A549 (cell line): ENCODE measurements at regions not wholly inside any gene's neighbourhood (a gene's known extent, or its start where the extent isn't known, plus 50 kb on each side); places are given as distances from the start of the nearest gene placed in this dataset.

ENCODE experiments used
- CEBPB ChIP-seq, 2 experiments: fragments of >200 bp in 1 of 2; sonication (Bioruptor Twin) in 1 of 2; formaldehyde crosslinking in 1 of 2; IDR thresholded peaks; 2 replicates each; pipeline ENCODE4 v1.6.1; 2012 to 2016
- CHD2 ChIP-seq: fragments of 150-350 bp; IDR thresholded peaks from 2 replicates; pipeline ENCODE4 v1.6.1; 2014; ENCODE audit warnings: low read length; ENCODE audit not compliant: partially characterized antibody
- CTCF ChIP-seq: fragments of >200 bp; sonication (Bioruptor Twin); formaldehyde crosslinking; IDR thresholded peaks from 3 replicates; pipeline ENCODE4 v1.5.1; 2016
- ELK1 ChIP-seq: fragments of 150-350 bp; IDR thresholded peaks from 2 replicates; pipeline ENCODE4 v1.6.1; 2014; ENCODE audit warnings: low read depth, mild to moderate bottlenecking, low read length
- EP300 ChIP-seq, 2 experiments: fragments of >200 bp; sonication (Bioruptor Twin); formaldehyde crosslinking; IDR thresholded peaks; 2 replicates in 1 of 2; 3 replicates in 1 of 2; pipeline ENCODE4 v1.6.1; 2016 to 2017
- HDAC2 ChIP-seq: fragments of 200-600 bp; sonication (generic); IDR thresholded peaks from 2 replicates; pipeline ENCODE4 v1.6.1; 2016
- HOXA7 ChIP-seq: fragments of 250-450 bp; sonication (Bioruptor Pico); IDR thresholded peaks from 2 replicates; pipeline ENCODE4 v1.5.0; 2020; ENCODE audit warnings: mild to moderate bottlenecking, moderate library complexity
- KDM1A ChIP-seq: fragments of 200-600 bp; sonication (generic); IDR thresholded peaks from 2 replicates; pipeline ENCODE4 v1.6.1; 2016; ENCODE audit warnings: low read depth, mild to moderate bottlenecking
- KDM5A ChIP-seq: fragments of 200-600 bp; sonication (generic); IDR thresholded peaks from 2 replicates; pipeline ENCODE4 v1.6.1; 2016; ENCODE audit warnings: antibody characterized with exemption, mild to moderate bottlenecking
- NPAS2 ChIP-seq: fragments of 250-450 bp; sonication (Bioruptor Pico); IDR thresholded peaks from 2 replicates; pipeline ENCODE4 v1.8.0; 2022; ENCODE audit warnings: mild to moderate bottlenecking, moderate library complexity, borderline replicate concordance
- POLR2A ChIP-seq: IDR thresholded peaks from 2 replicates; pipeline ENCODE4 v1.6.1; 2012; ENCODE audit warnings: mild to moderate bottlenecking, low read length
- RFX5 ChIP-seq: fragments of 450-650 bp; IDR thresholded peaks from 2 replicates; pipeline ENCODE4 v1.7.1; 2014; ENCODE audit warnings: antibody characterized with exemption, mild to moderate bottlenecking, moderate library complexity
- RNF2 ChIP-seq: fragments of 200-600 bp; sonication (generic); IDR thresholded peaks from 2 replicates; pipeline ENCODE4 v1.6.1; 2016; ENCODE audit warnings: low read depth, mild to moderate bottlenecking, antibody characterized with exemption, moderate library complexity, borderline replicate concordance
- TF ChIP-seq, protein P1 (sequence below): fragments of 200-600 bp; sonication (generic); IDR thresholded peaks from 2 replicates; pipeline ENCODE4 v1.6.1; 2016; ENCODE audit warnings: antibody characterized with exemption, mild to moderate bottlenecking, moderate library complexity

DNA sequence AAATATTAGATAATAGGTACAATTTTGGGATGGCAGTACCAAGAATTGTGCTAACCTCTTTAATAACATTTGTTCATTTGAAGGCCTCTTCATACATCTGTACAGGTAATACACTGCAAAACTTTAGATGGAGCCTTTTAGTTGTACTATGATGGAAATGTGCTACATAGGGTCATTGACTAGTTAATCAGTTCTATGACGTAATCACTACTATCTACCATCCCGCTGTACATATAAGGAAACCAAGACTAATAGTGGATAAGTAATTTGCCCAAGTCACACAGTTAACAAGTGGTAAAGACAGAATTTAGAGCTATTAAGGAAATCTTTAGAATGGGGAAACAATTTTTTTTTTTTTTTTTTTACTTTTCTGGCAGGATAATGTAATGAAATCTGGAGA lies 521.3 kb downstream of the TUSC7 start:
- TF ChIP-seq ELK1 = no peak
- TF ChIP-seq HDAC2 = no peak
- TF ChIP-seq HOXA7 (CRISPR knock-in tag) = no peak
- TF ChIP-seq CTCF = no peak
- no peak for TF ChIP-seq KDM1A
- no peak for TF ChIP-seq CEBPB (IDR thresholded peaks at IDR 0.05)
- no peak for TF ChIP-seq KDM5A
- TF ChIP-seq EP300 (IDR thresholded peaks at IDR 0.05) = no peak
- TF ChIP-seq RFX5 = no peak
- TF ChIP-seq, protein P1, sequence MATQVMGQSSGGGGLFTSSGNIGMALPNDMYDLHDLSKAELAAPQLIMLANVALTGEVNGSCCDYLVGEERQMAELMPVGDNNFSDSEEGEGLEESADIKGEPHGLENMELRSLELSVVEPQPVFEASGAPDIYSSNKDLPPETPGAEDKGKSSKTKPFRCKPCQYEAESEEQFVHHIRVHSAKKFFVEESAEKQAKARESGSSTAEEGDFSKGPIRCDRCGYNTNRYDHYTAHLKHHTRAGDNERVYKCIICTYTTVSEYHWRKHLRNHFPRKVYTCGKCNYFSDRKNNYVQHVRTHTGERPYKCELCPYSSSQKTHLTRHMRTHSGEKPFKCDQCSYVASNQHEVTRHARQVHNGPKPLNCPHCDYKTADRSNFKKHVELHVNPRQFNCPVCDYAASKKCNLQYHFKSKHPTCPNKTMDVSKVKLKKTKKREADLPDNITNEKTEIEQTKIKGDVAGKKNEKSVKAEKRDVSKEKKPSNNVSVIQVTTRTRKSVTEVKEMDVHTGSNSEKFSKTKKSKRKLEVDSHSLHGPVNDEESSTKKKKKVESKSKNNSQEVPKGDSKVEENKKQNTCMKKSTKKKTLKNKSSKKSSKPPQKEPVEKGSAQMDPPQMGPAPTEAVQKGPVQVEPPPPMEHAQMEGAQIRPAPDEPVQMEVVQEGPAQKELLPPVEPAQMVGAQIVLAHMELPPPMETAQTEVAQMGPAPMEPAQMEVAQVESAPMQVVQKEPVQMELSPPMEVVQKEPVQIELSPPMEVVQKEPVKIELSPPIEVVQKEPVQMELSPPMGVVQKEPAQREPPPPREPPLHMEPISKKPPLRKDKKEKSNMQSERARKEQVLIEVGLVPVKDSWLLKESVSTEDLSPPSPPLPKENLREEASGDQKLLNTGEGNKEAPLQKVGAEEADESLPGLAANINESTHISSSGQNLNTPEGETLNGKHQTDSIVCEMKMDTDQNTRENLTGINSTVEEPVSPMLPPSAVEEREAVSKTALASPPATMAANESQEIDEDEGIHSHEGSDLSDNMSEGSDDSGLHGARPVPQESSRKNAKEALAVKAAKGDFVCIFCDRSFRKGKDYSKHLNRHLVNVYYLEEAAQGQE = no peak
- no peak for TF ChIP-seq POLR2A
- TF ChIP-seq CHD2 = no peak
- no peak for TF ChIP-seq RNF2
- TF ChIP-seq NPAS2 (CRISPR knock-in tag) = no peak
